Type B pancreatic cell (in vitro differentiated cells): ENCODE measurements at regions not wholly inside any gene's neighbourhood (a gene's known extent, or its start where the extent isn't known, plus 50 kb on each side); places are given as distances from the start of the nearest gene placed in this dataset.
A peak's percentile ranks its signal among the peaks of the same experiment; 100 is the strongest.

Experiments used
- DNase-seq: peaks from one replicate; pipeline ENCODE4 v3.0.0; 2021; ENCODE audit warnings: mixed read lengths; ENCODE audit not compliant: unreplicated experiment; ENCODE audit errors: extremely low spot score
- H3K27ac Mint-ChIP-seq: 2 replicates; pipeline ENCODE4 v1.8.0; 2021; ENCODE audit warnings: mild to moderate bottlenecking, mixed read lengths
- H3K27me3 Mint-ChIP-seq: 2 replicates; pipeline ENCODE4 v1.8.0; 2021; ENCODE audit warnings: mixed read lengths
- H3K36me3 Mint-ChIP-seq: 2 replicates; pipeline ENCODE4 v1.8.0; 2021; ENCODE audit warnings: mixed read lengths
- H3K4me1 Mint-ChIP-seq: one replicate; pipeline ENCODE4 v1.8.0; 2021; ENCODE audit warnings: mixed read lengths; ENCODE audit not compliant: unreplicated experiment
- H3K4me3 Mint-ChIP-seq: 2 replicates; pipeline ENCODE4 v1.8.0; 2021; ENCODE audit warnings: mild to moderate bottlenecking, mixed read lengths
- H3K9me3 Mint-ChIP-seq: 2 replicates; pipeline ENCODE4 v1.8.0; 2021; ENCODE audit warnings: mixed read lengths
- CTCF ChIP-seq: fragments of 200-600 bp; sonication (generic); conservative IDR thresholded peaks from 2 replicates; pipeline ENCODE4 v1.5.0; 2021; ENCODE audit warnings: antibody characterized with exemption, mild to moderate bottlenecking

DNA sequence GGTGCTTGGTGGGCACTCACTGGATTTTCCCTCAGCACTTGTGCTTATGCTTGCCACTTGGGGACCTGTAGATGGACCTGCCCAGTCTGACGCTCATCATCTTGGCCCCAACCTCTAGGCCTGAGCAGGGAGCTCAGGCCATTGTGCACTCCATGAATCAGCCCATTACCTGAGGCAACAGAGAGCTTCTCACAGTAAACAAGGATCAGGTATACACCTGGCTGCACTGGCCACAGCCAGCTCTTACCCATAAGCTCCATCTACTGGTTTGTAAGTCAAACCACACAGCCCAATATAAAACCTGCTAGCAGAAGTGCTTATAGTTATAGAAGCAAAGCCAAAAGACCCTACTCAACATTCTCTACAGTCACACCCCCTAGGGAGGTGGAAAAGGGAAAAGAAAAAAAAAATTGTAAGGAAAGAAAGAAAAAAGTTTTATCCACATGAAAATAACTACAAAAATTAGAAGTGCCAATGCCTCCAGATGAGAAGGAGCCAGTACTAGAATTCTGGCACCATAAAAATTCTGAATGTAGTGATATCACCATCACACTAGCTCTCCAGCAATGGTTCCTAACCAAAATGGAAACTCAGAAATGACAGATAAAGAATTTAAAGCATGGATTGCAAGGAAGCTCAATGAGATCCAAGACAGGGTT lies 87.8 kb upstream of the CDH5 start:
- peak overlapping the region; percentile 76 for H3K4me3 Mint-ChIP-seq
- H3K4me1 Mint-ChIP-seq: peaks cover 8% of the 10 kb centered on the region
- peaks cover 15% of the 10 kb centered on the region for H3K36me3 Mint-ChIP-seq
- peaks cover 34% of the 10 kb centered on the region for H3K9me3 Mint-ChIP-seq
- peak overlapping the region; percentile 100 for H3K27ac Mint-ChIP-seq
- H3K27me3 Mint-ChIP-seq: no peaks in the 10 kb centered on the region
- TF ChIP-seq CTCF: no peak
- peak; percentile 31 for DNase-seq

DNA sequence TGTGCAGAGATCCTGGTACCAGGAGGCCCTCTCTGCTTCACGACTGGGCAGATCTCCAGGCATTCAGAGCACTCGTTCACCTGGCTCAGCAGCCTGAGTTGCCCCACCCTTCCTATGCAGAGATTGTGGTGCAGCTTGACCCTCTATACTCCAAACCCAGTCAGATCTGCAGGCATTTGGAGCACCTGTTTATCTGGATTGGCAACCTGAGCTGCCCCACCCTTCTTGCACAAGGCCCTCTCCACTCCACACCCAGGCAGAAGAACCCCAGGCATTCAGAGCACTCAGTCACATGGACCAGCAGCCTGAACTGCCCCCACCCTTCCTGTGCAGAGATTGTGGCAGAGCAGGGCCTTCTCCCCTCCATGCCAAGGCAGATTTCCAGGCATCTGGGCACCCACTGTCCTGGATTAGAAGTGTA lies 88.4 kb upstream of the CDH5 start:
- no peak for TF ChIP-seq CTCF
- peak overlapping the region; percentile 76 for H3K4me3 Mint-ChIP-seq
- peaks cover 15% of the 10 kb centered on the region for H3K36me3 Mint-ChIP-seq
- no peaks in the 10 kb centered on the region for H3K27me3 Mint-ChIP-seq
- H3K4me1 Mint-ChIP-seq: peaks cover 13% of the 10 kb centered on the region
- peak; percentile 60 for DNase-seq
- H3K27ac Mint-ChIP-seq: peak overlapping the region; percentile 100
- H3K9me3 Mint-ChIP-seq: peaks cover 34% of the 10 kb centered on the region

- H3K4me1 Mint-ChIP-seq: peaks cover 18% of the 10 kb centered on the region
- H3K27me3 Mint-ChIP-seq: peaks cover 4% of the 10 kb centered on the region
- TF ChIP-seq CTCF: no peak
- peaks cover 34% of the 10 kb centered on the region for H3K9me3 Mint-ChIP-seq
- peaks cover 15% of the 10 kb centered on the region for H3K36me3 Mint-ChIP-seq
- peak; percentile 51 for DNase-seq
- no peak overlapping the region for H3K4me3 Mint-ChIP-seq
- peak overlapping the region; percentile 100 for H3K27ac Mint-ChIP-seq
Observed at GRCh38 chr16:66277311-66278070, 89.0 kb upstream of the CDH5 start.

- Mint-ChIP-seq H3K27me3 (peaks cover 7% of the 10 kb centered on the region), H3K27ac (peak overlapping the region; percentile 52)
- peak; percentile 24 for DNase-seq
Observed at GRCh38 chr16:66275775-66276428, 90.6 kb upstream of the CDH5 start.

More at GRCh38 chr16:66275775-66276428, 90.6 kb upstream of the CDH5 start:
- no peak overlapping the region for H3K4me3 Mint-ChIP-seq
- peaks cover 21% of the 10 kb centered on the region for H3K4me1 Mint-ChIP-seq
- peaks cover 15% of the 10 kb centered on the region for H3K36me3 Mint-ChIP-seq
- H3K9me3 Mint-ChIP-seq: peaks cover 34% of the 10 kb centered on the region
- TF ChIP-seq CTCF: peak; percentile 73
